HepG2 (cell line): ENCODE measurements at regions not wholly inside any gene's neighbourhood (a gene's known extent, or its start where the extent isn't known, plus 50 kb on each side); places are given as distances from the start of the nearest gene placed in this dataset.
A peak's percentile ranks its signal among the peaks of the same experiment; 100 is the strongest.

ENCODE experiments used
- CBX5 ChIP-seq: sonication (generic); formaldehyde crosslinking; IDR thresholded peaks from 2 replicates; pipeline ENCODE4 v1.4.0; 2020; ENCODE audit warnings: missing genetic modification reagents, borderline replicate concordance
- CTCF ChIP-seq: sonication (generic); formaldehyde crosslinking; IDR thresholded peaks from 2 replicates; pipeline ENCODE4 v1.5.0; 2020; ENCODE audit warnings: mild to moderate bottlenecking, missing genetic modification reagents, moderate library complexity
- ETV5 ChIP-seq: IDR thresholded peaks from 2 replicates; pipeline ENCODE4 v1.6.1; 2018; ENCODE audit warnings: missing biosample characterization, missing genetic modification reagents, inconsistent platforms, borderline replicate concordance
- GLI4 ChIP-seq: sonication (generic); formaldehyde crosslinking; IDR thresholded peaks from 2 replicates; pipeline ENCODE4 v1.5.1; 2020; ENCODE audit warnings: missing genetic modification reagents, mild to moderate bottlenecking, moderate library complexity, borderline replicate concordance
- HNRNPK ChIP-seq: fragments of 200-400 bp; formaldehyde crosslinking; IDR thresholded peaks from 2 replicates; pipeline ENCODE4 v1.6.1; 2018; ENCODE audit warnings: low read length, low read depth, moderate library complexity, mild to moderate bottlenecking; ENCODE audit not compliant: poor library complexity, severe bottlenecking
- IRF2 ChIP-seq: IDR thresholded peaks from 2 replicates; pipeline ENCODE4 v1.6.1; 2018; ENCODE audit warnings: missing genetic modification reagents, missing compliant biosample characterization
- KAT2B ChIP-seq: fragments of 150-350 bp; IDR thresholded peaks from 2 replicates; pipeline ENCODE4 v1.6.1; 2014; ENCODE audit warnings: low read depth, low read length, borderline replicate concordance
- KDM5B ChIP-seq: sonication (generic); formaldehyde crosslinking; IDR thresholded peaks from 2 replicates; pipeline ENCODE4 v1.4.0; 2020; ENCODE audit warnings: missing genetic modification reagents, mild to moderate bottlenecking, borderline replicate concordance
- NCOA1 ChIP-seq: sonication (generic); formaldehyde crosslinking; IDR thresholded peaks from 2 replicates; pipeline ENCODE4 v1.9.0; 2021; ENCODE audit warnings: missing genetic modification reagents
- NCOA2 ChIP-seq: sonication (generic); formaldehyde crosslinking; IDR thresholded peaks from 2 replicates; pipeline ENCODE4 v1.8.0; 2022; ENCODE audit warnings: inconsistent platforms
- NR2F2 ChIP-seq: IDR thresholded peaks from 2 replicates; pipeline ENCODE4 v1.6.1; 2012; ENCODE audit warnings: low read depth, inconsistent platforms, borderline replicate concordance
- ONECUT2 ChIP-seq: sonication (generic); formaldehyde crosslinking; IDR thresholded peaks from 2 replicates; pipeline ENCODE4 v1.4.0; 2020; ENCODE audit warnings: missing genetic modification reagents
- PAF1 ChIP-seq: IDR thresholded peaks from 2 replicates; pipeline ENCODE4 v1.6.1; 2016; ENCODE audit warnings: missing genetic modification reagents, missing compliant biosample characterization
- PAX8 ChIP-seq: sonication (generic); formaldehyde crosslinking; IDR thresholded peaks from 2 replicates; pipeline ENCODE4 v1.8.0; 2022; ENCODE audit warnings: mild to moderate bottlenecking, missing genetic modification reagents, borderline replicate concordance
- TBX2 ChIP-seq: sonication (generic); formaldehyde crosslinking; IDR thresholded peaks from 2 replicates; pipeline ENCODE4 v1.5.0; 2020; ENCODE audit warnings: missing genetic modification reagents, mild to moderate bottlenecking, borderline replicate concordance
- ZFY ChIP-seq: sonication (generic); formaldehyde crosslinking; IDR thresholded peaks from 2 replicates; pipeline ENCODE4 v1.4.0; 2020; ENCODE audit warnings: missing genetic modification reagents
- ZFYVE20 ChIP-seq: sonication (generic); formaldehyde crosslinking; IDR thresholded peaks from 2 replicates; pipeline ENCODE4 v1.8.0; 2023; ENCODE audit warnings: low read depth, mild to moderate bottlenecking, moderate library complexity, missing genetic modification reagents, borderline replicate concordance
- ZNF598 ChIP-seq: sonication (generic); formaldehyde crosslinking; IDR thresholded peaks from 2 replicates; pipeline ENCODE4 v1.5.1; 2020; ENCODE audit warnings: mild to moderate bottlenecking, missing genetic modification reagents, borderline replicate concordance
- ZNF713 ChIP-seq: sonication (generic); formaldehyde crosslinking; IDR thresholded peaks from 2 replicates; pipeline ENCODE4 v1.4.0; 2020; ENCODE audit warnings: mild to moderate bottlenecking, missing genetic modification reagents
- ZSCAN22 ChIP-seq: sonication (generic); formaldehyde crosslinking; IDR thresholded peaks from 2 replicates; pipeline ENCODE4 v1.4.0; 2020; ENCODE audit warnings: mild to moderate bottlenecking, missing genetic modification reagents
- ZSCAN29 ChIP-seq: sonication (generic); formaldehyde crosslinking; conservative IDR thresholded peaks from 2 replicates; pipeline ENCODE4 v1.4.0; 2020; ENCODE audit warnings: mild to moderate bottlenecking, missing genetic modification reagents
- TF ChIP-seq, protein P1 (sequence below): sonication (generic); IDR thresholded peaks from 2 replicates; pipeline ENCODE4 v1.6.1; 2016; ENCODE audit warnings: low read depth, borderline replicate concordance
- TF ChIP-seq, protein P2 (sequence below): IDR thresholded peaks from 2 replicates; pipeline ENCODE4 v1.6.1; 2012; ENCODE audit warnings: low read depth, low read length, improper control_type of control experiment
- TF ChIP-seq, protein P3 (sequence below): sonication (generic); formaldehyde crosslinking; IDR thresholded peaks from 2 replicates; pipeline ENCODE4 v1.8.0; 2022; ENCODE audit warnings: low read depth, missing genetic modification reagents
- TF ChIP-seq, protein P4 (sequence below): sonication (generic); formaldehyde crosslinking; IDR thresholded peaks from 2 replicates; pipeline ENCODE4 v1.9.0; 2021; ENCODE audit warnings: missing genetic modification reagents, borderline replicate concordance

DNA sequence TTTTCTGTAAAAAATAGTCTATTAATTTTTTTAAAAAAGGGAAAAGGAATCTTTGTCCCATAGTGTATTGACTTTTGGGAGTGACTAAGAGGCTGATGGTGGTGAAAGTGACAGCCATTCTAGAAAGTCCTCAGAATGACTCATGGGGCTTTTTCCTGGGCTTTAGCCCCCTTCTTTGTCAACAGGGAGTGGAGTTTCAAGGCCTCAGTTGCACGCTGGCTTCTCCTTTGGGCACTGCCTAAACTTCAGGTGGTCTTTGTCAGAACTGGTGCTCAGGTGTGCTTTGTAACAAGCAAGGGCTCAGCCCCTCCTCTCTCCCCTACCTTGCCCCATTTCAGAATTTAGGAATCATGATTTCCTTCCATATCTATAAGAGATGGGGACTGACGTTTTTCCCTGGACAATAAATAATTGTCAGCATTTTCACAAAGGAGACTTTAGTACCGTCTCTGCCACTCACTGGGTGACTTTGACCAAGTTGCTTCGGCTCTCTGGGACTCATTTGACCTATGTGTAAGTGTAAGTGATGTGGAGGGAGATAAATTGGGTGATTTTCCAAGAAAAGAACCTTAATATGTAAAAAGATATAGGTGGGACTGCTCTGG, 61.2 kb upstream of the IGFBP2 start (continued):
- TF ChIP-seq HNRNPK (no peak), ZFY (CRISPR knock-in tag) (0 out of 2 replicates have a peak, but pooled peaks have one; percentile 34), CBX5 (CRISPR knock-in tag) (no peak), PAX8 (CRISPR knock-in tag) (no peak), PAF1 (CRISPR knock-in tag) (no peak), ZSCAN29 (CRISPR knock-in tag) (no peak), ZNF713 (CRISPR knock-in tag) (no peak), NCOA1 (CRISPR knock-in tag) (no peak), ZFYVE20 (no peak), CTCF (no peak), GLI4 (CRISPR knock-in tag) (no peak), KDM5B (CRISPR knock-in tag) (no peak), NR2F2 (no peak), ZNF598 (no peak), TBX2 (CRISPR knock-in tag) (peak; percentile 52; the same call in 1 of the 2 replicates), ONECUT2 (CRISPR knock-in tag) (no peak), ETV5 (CRISPR knock-in tag) (no peak), NCOA2 (no peak), ZSCAN22 (no peak), IRF2 (no peak), KAT2B (no peak)
- TF ChIP-seq, protein P1, sequence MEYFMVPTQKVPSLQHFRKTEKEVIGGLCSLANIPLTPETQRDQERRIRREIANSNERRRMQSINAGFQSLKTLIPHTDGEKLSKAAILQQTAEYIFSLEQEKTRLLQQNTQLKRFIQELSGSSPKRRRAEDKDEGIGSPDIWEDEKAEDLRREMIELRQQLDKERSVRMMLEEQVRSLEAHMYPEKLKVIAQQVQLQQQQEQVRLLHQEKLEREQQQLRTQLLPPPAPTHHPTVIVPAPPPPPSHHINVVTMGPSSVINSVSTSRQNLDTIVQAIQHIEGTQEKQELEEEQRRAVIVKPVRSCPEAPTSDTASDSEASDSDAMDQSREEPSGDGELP, result no peak
- TF ChIP-seq, protein P2, sequence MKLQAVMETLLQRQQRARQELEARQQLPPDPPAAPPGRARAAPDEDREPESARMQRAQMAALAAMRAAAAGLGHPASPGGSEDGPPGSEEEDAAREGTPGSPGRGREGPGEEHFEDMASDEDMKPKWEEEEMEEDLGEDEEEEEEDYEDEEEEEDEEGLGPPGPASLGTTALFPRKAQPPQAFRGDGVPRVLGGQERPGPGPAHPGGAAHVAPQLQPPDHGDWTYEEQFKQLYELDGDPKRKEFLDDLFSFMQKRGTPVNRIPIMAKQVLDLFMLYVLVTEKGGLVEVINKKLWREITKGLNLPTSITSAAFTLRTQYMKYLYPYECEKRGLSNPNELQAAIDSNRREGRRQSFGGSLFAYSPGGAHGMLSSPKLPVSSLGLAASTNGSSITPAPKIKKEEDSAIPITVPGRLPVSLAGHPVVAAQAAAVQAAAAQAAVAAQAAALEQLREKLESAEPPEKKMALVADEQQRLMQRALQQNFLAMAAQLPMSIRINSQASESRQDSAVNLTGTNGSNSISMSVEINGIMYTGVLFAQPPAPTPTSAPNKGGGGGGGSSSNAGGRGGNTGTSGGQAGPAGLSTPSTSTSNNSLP, result no peak
- TF ChIP-seq, protein P3, sequence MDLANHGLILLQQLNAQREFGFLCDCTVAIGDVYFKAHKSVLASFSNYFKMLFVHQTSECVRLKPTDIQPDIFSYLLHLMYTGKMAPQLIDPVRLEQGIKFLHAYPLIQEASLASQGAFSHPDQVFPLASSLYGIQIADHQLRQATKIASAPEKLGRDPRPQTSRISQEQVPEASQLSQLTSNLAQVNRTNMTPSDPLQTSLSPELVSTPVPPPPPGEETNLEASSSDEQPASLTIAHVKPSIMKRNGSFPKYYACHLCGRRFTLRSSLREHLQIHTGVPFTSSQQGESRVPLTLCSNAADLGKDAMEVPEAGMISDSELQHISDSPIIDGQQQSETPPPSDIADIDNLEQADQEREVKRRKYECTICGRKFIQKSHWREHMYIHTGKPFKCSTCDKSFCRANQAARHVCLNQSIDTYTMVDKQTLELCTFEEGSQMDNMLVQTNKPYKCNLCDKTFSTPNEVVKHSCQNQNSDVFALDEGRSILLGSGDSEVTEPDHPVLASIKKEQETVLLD, result no peak
- TF ChIP-seq, protein P4, sequence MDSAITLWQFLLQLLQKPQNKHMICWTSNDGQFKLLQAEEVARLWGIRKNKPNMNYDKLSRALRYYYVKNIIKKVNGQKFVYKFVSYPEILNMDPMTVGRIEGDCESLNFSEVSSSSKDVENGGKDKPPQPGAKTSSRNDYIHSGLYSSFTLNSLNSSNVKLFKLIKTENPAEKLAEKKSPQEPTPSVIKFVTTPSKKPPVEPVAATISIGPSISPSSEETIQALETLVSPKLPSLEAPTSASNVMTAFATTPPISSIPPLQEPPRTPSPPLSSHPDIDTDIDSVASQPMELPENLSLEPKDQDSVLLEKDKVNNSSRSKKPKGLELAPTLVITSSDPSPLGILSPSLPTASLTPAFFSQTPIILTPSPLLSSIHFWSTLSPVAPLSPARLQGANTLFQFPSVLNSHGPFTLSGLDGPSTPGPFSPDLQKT, result no peak
